ENCODE measurements at regions not wholly inside any gene's neighbourhood (a gene's known extent, or its start where the extent isn't known, plus 50 kb on each side); places are given as distances from the start of the nearest gene placed in this dataset.
"Not testable (repeated sequence)": the region's sequence is repeated elsewhere in the genome, so short reads cannot be mapped to it uniquely, and the experiment has no call there.

DNA sequence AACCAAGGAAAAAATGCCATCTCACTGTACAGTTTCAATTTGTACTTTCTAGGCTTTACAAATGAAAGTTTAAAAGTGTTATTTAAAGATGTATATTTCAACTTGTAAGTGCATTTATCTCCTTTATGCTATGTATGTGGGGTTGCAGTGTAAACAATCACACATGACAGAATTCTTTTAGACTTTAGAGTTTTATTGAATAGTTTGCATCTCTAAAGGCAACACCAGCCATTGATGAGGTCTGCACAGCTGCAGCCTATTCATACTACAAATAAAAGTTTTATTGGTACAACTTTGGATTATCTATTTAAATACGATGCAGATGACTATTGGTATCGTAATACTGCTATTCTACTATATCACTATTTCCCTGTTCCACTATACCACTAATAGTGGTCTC, 894.4 kb upstream of the B3GALT2 start:
- no peak for DNase-seq

DNA sequence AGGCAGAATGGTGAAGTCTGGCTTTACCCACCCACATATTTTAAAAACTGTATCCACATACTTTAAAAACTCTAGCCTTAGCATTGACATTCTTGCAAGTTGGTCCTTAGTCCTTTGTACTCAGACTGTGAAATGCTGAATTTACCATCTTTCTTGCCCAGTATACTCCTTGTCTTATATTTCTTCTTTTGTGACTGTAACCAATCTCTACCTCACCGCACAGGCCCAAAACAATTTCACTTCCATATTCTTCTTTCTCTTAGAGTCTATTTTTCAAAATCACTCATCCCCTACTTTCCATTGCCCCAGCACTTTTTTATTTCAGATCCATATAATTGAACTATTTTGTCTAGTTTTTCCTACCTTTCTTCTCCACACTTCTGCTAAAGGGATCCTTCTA, 892.4 kb upstream of the B3GALT2 start:
- DNase-seq: no peak

DNA sequence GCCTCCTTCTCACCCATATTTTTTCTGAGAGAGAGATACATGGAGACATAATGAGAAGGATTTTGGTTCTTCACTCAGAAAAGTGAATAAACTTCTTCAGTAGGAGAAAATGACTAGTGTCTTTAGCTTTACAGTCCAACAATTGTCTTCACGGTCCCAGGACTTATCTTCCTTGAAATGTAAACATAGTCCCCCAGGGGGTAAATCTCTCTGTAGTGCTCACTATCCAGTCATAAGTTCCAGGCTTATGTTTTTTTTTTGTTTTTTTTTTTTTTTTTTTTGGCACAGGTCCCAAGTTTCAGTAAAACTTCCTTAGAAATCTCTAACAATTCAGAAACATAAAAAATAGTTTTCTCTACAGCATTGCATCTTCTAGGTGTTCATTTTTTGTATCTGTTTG, 890.2 kb upstream of the B3GALT2 start:
- DNase-seq: no peak

DNA sequence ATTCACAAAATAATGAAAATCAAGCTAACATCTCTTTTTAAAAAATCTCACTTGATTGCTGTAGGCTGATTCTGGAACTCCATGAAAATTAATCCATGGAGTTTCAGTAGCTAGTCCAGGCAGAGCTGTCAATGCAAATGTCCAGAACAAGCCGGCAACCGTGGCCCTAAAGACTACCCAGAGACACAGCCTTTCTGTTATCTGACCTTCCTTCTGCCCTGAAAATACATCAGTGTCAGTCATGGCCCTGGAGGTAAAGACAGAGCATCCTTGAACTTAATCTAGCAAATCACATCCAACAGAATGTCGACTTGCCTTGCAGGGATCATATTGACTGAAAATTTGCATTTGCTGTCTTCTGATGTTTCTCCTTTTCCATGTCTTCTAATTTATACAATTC, 887.4 kb upstream of the B3GALT2 start:
- DNase-seq: no peak

DNA sequence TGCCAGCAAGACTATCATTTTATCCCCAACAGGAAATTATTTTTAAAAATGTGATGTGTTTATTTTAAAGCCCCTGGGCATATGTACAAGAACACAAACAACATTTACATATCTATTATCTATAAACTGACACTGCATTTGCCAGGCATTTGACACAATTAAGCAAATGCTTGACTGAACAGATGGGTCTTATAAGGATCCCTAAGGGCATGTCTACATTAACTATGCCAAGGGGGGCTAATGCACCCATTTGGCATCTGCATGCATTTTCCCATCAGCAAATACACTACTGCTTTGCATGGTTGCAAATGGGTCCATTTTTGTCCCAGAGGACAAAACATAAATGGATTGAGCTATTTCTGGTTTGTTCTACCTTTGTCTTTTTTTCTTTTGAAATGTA, 884.8 kb upstream of the B3GALT2 start:
- no peak for DNase-seq

DNA sequence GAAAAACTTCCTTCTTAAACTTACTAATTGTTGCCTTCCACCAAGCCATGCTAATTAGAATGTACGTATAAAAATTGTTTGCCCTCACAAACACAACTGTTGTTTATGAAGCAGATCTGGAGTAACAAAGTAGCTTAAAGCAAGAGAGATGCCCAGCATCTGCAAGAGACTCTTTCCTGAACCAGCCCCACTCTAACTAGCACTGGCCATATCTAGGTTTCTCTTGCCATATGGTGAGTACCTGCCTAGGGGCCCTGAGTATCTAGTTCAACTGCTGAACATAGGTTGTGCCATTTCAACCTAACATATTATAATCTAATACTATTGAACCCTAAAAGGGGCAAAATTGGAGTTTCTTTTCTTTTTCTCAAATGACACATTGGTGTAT, 883.4 kb upstream of the B3GALT2 start:
- DNase-seq: no peak

DNA sequence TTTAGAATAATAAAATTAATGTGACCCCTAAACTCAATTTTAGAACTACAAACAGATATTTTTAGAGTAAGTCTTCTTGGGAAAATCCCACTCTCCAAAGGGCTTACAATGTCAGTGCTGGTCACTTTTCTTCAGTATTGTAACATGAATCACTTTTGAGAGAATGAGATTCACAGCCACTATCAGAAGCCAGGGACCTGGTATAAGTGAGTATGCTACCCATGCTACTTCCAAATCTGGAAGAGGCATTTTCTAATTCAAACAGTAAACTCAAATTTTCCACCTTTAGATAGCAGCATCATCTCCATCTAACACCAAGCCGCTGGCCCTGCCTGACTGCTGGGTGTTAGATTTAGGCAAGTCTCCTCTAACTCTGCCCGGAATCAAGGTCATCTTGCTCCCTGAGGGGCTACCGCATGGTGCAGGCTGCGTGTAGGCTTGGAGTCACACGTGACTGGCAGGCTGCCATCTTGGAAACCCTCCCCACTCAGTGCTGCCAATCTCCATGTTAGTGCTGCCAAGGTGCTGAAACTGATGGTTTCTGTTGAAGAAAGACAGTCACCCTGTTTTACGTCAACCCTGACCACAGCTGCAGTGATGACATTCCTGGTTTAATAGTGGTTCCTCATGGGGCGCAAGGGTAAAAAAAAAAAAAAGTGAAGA, 882.9 kb upstream of the B3GALT2 start:
- no peak for DNase-seq

DNA sequence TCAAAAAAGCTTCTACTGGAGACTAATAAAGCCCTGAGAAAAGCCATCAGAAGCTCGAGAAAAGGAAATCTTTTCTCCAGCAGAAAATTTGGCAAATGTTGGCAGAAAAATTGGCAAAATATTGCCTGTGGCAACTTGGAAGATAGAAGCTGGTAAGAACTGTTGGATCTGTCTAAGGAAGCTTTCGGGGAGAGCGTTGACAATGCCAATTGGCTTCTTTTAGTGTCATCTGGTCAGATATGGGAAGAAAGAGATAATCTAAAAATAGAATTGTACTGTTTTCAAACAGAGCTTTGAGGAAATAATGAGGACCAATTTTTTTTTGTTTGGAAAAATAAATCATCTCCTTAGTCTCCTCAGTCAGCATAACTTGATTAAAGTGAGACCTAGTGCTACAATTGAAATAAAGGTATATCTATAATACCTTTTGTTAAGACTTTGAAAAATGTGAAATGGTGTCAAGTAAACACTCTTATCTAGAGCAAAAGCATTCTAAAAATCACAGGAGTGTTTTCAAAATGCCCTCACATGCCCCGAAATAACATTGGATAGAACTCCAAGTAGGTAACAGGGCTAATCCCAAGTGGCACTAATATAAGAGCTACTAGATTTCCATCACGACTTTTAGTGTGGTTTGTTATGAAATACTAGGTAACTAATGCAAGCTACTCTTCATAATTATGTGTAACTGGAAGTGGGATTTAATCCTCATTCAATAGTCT, 882.2 kb upstream of the B3GALT2 start:
- DNase-seq: no peak

DNA sequence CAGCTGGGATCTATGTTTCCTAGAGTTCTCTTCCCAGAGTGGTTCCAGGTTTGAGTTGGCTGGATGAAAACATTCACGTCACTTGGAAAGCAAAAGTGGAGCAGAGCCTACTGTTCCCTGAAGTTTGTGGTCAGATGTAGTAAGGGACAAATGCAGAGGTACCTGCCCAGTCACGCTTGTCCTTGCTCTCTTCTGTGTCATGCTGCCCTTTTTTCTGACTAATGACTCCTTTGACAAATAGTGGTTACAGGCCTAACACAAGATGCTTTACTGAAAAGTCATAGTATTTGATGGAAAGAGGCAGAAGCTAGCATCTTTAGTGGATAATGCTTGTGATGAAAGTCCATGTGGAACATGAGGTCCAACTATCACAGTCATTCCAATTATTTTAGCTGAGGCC, 881.4 kb upstream of the B3GALT2 start:
- no peak for DNase-seq

DNA sequence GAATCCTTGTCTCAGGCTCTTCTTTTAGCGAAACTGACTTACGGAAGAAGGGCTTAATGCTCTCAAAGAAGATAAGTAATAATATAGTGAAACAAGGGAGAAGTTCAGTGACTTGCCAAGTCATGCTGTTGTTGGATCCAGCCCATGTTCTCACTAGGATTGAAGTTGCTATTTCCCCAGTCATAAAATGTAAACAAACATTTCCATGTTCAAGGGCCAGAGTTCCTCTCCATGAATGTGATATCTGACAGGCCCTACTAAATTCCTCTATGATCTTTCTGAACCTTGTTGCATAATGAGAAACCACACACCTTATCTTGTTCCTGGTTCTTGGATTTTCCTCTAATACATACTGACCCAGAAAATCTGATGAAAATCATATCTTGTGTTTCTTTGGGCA, 876.5 kb upstream of the B3GALT2 start:
- no peak for DNase-seq

DNA sequence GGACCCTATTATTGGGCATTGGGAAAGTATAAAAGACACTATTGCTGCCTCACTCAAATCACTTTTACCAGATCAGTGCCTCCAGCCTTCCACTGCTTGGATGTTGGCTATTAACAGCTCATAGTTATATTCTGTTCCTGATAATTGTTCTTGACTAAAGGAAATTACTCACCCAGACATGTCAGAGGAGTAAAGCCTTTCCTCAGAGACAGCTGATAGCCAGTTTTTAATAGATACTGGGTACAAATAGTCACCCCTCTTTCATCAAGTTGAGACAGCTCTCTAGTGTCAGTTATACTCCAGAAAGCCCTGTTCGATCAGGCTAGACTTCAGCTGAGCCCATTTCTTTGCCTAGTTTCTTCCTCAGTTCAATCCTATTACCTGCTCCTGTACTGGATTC, 876.1 kb upstream of the B3GALT2 start:
- DNase-seq: no peak

DNA sequence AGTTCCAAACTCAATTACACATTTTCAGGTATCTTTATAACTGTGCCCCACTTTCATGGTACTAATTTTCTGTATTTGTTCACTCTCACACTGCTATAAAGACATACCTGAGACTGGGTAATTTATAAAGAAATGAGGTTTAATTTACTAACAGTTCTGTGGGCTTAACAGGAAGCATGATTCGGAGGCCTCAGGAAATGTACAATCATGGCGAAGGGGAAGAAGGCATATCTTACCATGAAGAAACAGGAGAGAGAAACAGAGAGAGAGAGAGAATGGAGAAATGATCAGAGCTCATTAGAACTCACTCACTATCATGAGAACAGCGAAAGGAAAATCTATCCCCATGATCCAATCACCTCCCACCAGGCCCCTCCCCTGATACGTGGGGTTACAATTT, 874.1 kb upstream of the B3GALT2 start:
- no peak for DNase-seq

DNA sequence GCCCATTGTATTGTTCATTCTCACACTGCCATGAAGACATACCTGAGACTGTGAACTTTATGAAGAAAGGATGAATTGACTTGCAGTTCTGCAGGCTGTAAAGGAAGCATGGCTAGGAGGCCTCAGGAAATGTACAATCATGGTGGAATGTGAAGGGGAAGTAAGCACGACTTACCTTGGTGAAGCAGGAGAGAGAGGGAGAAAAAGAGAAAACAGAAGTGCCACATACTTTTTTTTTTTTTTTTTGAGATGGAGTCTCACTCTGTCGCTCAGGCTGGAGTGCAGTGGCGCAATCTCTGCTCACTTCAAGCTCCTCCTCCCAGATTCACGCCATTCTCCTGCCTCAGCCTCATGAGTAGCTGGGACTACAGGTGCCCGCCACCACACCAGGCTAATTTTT, 871.9 kb upstream of the B3GALT2 start:
- not testable (repeated sequence) for DNase-seq

DNA sequence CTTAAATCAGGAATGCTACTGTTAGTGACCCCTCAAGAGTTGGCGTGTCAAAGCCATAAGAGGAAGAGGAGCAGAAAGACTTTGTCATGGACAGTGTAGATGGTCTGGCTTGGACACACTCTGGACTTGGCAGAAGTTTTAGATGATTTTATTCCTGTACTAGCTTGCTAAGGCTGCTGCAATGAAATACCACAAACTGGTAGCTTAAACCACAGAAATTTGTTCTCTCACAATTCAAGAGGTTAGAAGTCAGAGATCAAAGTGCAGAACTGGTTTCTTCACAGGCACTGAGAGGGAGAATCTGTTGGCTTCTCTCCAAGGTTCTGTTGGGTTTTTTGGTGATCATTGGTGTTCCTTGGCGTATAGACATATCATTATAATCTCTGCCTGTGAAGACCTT, 869.8 kb upstream of the B3GALT2 start:
- DNase-seq: no peak

DNA sequence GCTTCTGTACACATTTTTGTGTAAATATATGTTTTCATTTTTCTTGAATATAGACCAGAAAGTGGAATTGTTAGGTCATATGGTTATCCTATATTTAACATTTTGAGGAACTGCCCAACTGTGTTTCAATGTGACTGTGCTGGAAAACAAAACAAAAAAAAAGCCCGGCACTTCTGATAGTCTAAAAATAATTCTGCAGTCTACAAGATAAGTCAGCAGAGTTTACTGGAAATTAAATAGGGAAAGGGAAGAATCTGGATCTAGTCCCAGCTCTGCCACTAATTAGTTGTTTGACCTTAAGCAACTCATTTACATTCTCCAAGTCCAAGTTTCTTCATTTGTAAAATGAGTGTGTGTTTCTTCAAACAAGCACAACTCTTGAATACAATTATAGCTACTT, 869.1 kb upstream of the B3GALT2 start:
- no peak for DNase-seq

DNA sequence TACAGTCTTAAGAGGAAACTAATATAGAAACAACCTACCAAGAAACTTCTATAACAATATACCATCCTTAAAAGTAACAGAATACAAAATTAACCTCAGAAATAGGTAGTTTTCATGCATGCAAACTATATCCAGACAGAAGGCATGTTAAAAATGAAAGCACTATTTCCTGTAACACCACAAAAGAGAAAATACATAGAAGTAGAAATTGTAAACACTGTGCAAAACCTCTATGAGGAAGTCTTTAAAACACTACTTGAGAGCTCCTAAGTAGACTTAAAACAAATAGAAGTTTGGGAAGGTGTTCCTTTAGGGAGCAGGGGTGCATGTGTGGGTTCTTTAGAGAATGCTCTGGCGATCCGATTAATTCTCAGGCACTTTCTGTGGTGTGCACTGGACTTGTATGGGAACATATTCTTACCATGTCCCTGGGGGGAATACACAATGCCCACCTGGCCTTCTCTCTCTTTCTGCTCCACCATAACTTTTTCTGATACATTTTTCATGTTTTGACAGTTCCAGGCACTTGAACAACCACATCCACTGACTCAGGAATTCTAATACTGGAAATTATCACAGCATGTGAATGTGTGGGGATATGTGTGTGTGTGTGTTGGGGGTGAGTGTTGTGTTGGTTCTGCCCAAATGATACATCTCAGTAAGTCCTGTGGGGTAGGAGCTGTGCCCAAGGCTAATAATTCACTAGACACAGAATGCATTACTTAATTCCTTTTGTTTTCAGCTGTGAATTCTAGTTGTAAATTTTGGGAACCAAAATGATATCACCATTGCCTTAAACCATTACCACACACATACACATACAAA, 866.3 kb upstream of the B3GALT2 start:
- no peak for DNase-seq

DNA sequence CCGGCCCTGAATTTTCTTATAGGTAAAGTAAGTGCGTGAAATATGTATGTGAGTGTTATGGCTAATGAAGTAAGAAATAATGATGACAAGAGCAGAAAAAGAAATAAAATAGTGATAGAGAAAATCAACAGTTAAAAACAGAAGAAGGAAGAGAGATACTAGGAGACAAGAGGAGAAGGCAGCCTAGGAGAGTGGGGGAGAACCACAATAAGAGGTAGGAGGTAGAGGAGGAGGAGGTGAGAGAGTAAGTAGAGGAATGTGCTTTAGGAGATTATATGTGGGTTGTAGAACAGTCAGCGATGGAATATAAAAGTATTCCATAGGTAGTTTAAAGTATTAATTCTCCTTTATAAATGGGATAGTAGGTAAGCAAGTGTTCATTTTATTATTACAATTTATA, 861.5 kb upstream of the B3GALT2 start:
- DNase-seq: no peak

DNA sequence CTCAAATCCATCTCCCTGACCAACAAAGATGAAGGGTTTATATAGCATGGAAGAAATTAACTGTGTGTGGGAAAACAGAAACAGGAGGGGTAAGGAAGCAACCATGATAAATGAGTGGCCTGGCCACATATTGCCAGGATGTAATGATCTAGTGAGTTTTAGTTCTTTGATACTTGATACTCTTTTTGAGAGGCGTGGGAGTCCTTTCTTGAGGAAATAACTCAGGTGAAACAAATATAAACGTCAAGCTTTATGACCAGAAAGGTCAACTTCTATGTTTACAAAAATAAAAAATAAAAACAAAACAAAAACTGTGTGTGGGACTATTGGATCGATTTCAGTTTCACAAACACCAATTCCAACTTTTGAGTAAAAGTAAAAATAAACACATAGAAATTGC, 860.8 kb upstream of the B3GALT2 start:
- DNase-seq: no peak

DNA sequence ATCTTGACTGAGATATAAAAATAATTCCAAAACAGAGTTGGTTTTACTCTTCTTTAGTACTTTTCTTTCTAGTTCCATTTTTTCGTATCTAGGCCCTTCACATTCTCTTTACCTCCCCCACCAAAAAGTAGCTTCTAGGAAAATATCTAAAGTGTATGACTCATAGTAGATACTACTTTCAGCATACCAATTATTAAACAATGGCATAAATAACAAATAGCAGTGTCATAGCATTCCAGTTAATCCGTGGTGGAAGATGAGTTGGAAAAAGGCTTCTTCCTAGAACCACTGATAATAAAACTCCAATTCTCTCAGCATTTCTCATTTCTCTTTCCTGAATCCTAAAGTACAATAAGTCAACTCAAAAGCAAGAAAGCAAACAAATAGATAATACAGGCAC, 859.0 kb upstream of the B3GALT2 start:
- no peak for DNase-seq

DNA sequence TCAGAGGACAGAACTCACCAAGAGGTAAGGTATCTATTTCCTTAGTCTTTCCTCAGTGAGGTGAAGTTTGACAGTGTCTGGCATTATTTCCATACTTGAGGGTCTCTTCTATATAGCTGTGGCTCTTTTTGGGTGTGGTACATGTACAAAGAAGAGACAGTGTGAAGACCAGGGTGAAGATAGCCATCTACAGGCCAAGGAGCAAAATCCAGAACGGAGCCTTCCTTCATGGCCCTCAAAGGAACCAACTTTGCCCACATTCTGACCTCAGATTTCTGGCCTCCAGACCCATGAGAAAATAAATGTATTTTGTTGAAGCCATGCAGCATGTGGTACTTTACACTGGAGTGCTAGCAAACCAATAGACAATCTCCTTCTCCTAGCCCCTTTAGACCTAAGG, 858.5 kb upstream of the B3GALT2 start:
- DNase-seq: no peak

DNA sequence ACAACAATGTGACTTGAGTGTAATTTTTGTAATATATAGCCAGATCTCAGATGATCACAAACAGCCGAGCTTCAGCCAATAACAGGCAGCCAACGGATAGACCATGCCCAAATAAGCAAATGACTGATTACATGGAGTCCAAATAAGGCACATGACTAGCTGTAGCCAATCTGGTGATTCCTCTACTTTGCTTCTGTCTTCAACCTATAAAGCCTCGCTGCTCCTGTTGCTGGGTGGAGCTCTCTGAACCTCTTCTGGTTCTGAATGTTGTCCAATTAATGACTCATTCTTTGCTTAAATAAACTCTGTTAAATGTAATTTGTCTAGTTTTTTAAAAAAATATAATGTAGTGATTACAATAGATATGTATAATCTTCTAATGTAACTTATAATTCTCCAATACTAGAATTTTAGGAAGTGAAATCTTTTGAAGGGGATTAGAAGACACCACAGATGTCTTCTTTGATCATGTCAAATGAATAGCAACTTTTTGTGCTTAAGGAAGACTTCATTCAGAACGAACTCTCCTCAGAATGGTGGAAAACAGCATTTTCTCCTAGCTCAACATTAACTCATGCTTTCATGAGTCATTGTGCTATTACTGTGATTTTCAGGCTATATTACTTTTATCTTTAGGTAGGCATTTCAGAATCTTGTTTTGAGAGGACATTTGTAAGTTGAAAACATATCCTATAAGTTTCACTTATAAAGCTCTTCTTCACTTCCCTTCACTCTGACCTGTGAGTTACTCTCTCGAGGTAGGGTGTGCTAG, 857.8 kb upstream of the B3GALT2 start:
- DNase-seq: no peak

DNA sequence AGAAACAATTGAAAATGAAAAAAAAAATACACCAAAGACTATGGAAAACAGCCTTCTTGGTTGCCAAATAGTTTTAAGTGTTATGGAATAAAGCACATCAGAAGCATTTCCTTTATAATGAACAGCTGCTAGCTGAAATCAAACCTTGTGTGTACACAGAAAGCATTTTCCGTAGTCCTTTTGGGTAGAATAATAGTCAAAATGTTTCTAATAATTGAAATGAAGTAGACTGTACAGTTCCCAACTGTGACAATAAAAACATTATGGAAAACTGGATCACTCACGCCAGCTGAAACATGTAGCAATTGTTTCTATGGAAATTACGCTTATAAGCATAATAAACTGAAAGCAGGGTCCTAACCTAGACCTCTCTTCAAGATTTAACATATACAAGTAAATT, 856.3 kb upstream of the B3GALT2 start:
- DNase-seq: no peak

DNA sequence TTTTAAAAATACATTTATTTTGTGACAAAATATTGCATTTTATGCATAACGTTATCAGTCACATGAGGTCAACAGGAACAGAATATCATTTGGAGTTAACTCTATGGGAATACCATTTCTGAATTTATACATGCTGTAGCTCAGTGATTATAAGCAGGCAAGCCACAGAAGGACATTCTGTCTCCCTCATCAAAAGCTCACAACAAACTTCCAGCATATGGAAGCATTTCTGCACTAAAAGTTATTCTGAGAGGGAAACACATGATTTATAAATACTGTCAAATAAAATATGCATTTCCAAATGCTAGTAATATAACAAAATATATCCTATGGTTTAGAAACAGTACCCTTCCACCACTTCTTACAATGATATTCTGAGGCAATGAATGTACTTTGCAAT, 854.1 kb upstream of the B3GALT2 start:
- no peak for DNase-seq
